ENCODE measurements at regions not wholly inside any gene's neighbourhood (a gene's known extent, or its start where the extent isn't known, plus 50 kb on each side); places are given as distances from the start of the nearest gene placed in this dataset.

- TF ChIP-seq CTCF (IDR thresholded peaks at IDR 0.05): no peak
- H3K27me3 ChIP-seq: no peaks in the 10 kb centered on the region
- H3K4me3 ChIP-seq: no peak overlapping the region
- no peaks in the 10 kb centered on the region for H3K9me3 ChIP-seq
- no peak overlapping the region for H3K27ac ChIP-seq
- no peak for DNase-seq (ENCODE audit: low spot score)
- H3K4me1 ChIP-seq: no peaks in the 10 kb centered on the region
- no peaks in the 10 kb centered on the region for H3K36me3 ChIP-seq
Observed at GRCh38 chr17:79361873-79362771, 248.7 kb downstream of the RBFOX3 start.

- TF ChIP-seq CTCF (IDR thresholded peaks at IDR 0.05): no peak
- no peaks in the 10 kb centered on the region for H3K9me3 ChIP-seq
- H3K4me1 ChIP-seq: no peaks in the 10 kb centered on the region
- no peak overlapping the region for H3K27ac ChIP-seq
- H3K36me3 ChIP-seq: no peaks in the 10 kb centered on the region
- H3K27me3 ChIP-seq: no peaks in the 10 kb centered on the region
- DNase-seq (ENCODE audit: low spot score): no peak
- no peak overlapping the region for H3K4me3 ChIP-seq
Observed at GRCh38 chr17:79361221-79361734, 249.6 kb downstream of the RBFOX3 start.

GRCh38 chr17:79360196-79360595 lies 250.7 kb downstream of the RBFOX3 start:
- no peaks in the 10 kb centered on the region for H3K36me3 ChIP-seq
- H3K27ac ChIP-seq: no peak overlapping the region
- TF ChIP-seq CTCF (IDR thresholded peaks at IDR 0.05): no peak
- no peaks in the 10 kb centered on the region for H3K4me1 ChIP-seq
- DNase-seq (ENCODE audit: low spot score): no peak
- H3K27me3 ChIP-seq: no peaks in the 10 kb centered on the region
- no peak overlapping the region for H3K4me3 ChIP-seq
- no peaks in the 10 kb centered on the region for H3K9me3 ChIP-seq

- no peak for DNase-seq (ENCODE audit: low spot score)
- H3K27me3 ChIP-seq: no peaks in the 10 kb centered on the region
Observed at GRCh38 chr17:79356839-79357447, 253.9 kb downstream of the RBFOX3 start.

GRCh38 chr17:79355165-79355564 lies 255.7 kb downstream of the RBFOX3 start:
- Histone ChIP-seq H3K27me3 (no peaks in the 10 kb centered on the region), H3K27ac (no peak overlapping the region), H3K9me3 (no peaks in the 10 kb centered on the region), H3K4me3 (no peak overlapping the region), H3K4me1 (no peaks in the 10 kb centered on the region), H3K36me3 (no peaks in the 10 kb centered on the region)
- no peak for DNase-seq (ENCODE audit: low spot score)
- TF ChIP-seq CTCF (IDR thresholded peaks at IDR 0.05): no peak

More at GRCh38 chr17:79356839-79357447, 253.9 kb downstream of the RBFOX3 start:
- no peak overlapping the region for H3K27ac ChIP-seq
- no peaks in the 10 kb centered on the region for H3K9me3 ChIP-seq
- H3K4me1 ChIP-seq: no peaks in the 10 kb centered on the region
- no peaks in the 10 kb centered on the region for H3K36me3 ChIP-seq
- no peak for TF ChIP-seq CTCF (IDR thresholded peaks at IDR 0.05)
- no peak overlapping the region for H3K4me3 ChIP-seq
